Astrocyte (in vitro differentiated cells and primary cell): ENCODE measurements at regions not wholly inside any gene's neighbourhood (a gene's known extent, or its start where the extent isn't known, plus 50 kb on each side); places are given as distances from the start of the nearest gene placed in this dataset.

ENCODE experiments used
- DNase-seq: peaks from one replicate; pipeline ENCODE4 v3.0.0-alpha.2; 2010; ENCODE audit warnings: low read depth
- FAIRE-seq: peaks from 2 replicates; lab custom pipeline; 2011; peaks lifted over from hg19 to GRCh38; lab: Jason Lieb, UNC
- H2AFZ ChIP-seq: 2 replicates; pipeline ENCODE4 v1.6.0; 2012; ENCODE audit warnings: low read depth, low read length, inconsistent platforms
- H3K27ac ChIP-seq: 2 replicates; pipeline ENCODE4 v1.5.1; 2011; ENCODE audit warnings: low read depth, low read length, inconsistent platforms
- H3K27me3 ChIP-seq: 2 replicates; pipeline ENCODE4 v1.6.0; 2011; ENCODE audit warnings: low read length, inconsistent platforms; ENCODE audit not compliant: insufficient read depth
- H3K36me3 ChIP-seq: 2 replicates; pipeline ENCODE4 v1.5.1; 2011; ENCODE audit warnings: low read length, inconsistent platforms; ENCODE audit not compliant: insufficient read depth
- H3K4me1 ChIP-seq: 2 replicates; pipeline ENCODE4 v1.5.1; 2011; ENCODE audit warnings: low read length, inconsistent platforms; ENCODE audit not compliant: insufficient read depth
- H3K4me2 ChIP-seq: 2 replicates; pipeline ENCODE4 v1.6.0; 2012; ENCODE audit warnings: low read length, inconsistent platforms
- H3K4me3 ChIP-seq: 2 replicates; pipeline ENCODE4 v1.5.1; 2011; ENCODE audit warnings: low read depth, mild to moderate bottlenecking, low read length, inconsistent platforms; ENCODE audit not compliant: insufficient read depth
- H3K79me2 ChIP-seq: 2 replicates; pipeline ENCODE4 v1.6.0; 2012; ENCODE audit warnings: mild to moderate bottlenecking, low read length, inconsistent platforms; ENCODE audit not compliant: insufficient read depth
- H3K9ac ChIP-seq: 2 replicates; pipeline ENCODE4 v1.6.0; 2012; ENCODE audit warnings: mild to moderate bottlenecking, low read length, inconsistent platforms
- H3K9me3 ChIP-seq: 2 replicates; pipeline ENCODE4 v1.5.1; 2012; ENCODE audit warnings: low read depth, mild to moderate bottlenecking, low read length, inconsistent platforms; ENCODE audit not compliant: insufficient read depth
- H4K20me1 ChIP-seq: 2 replicates; pipeline ENCODE4 v1.6.0; 2012; ENCODE audit warnings: low read length, inconsistent platforms; ENCODE audit not compliant: insufficient read depth
- H3K27ac Mint-ChIP-seq: one replicate; pipeline ENCODE4 v1.8.0; 2021; ENCODE audit warnings: mild to moderate bottlenecking, mixed read lengths; ENCODE audit not compliant: unreplicated experiment
- H3K27me3 Mint-ChIP-seq: one replicate; pipeline ENCODE4 v1.8.0; 2021; ENCODE audit warnings: low read depth, mixed read lengths; ENCODE audit not compliant: unreplicated experiment
- H3K36me3 Mint-ChIP-seq: one replicate; pipeline ENCODE4 v1.8.0; 2021; ENCODE audit warnings: low read depth, mixed read lengths; ENCODE audit not compliant: unreplicated experiment
- H3K4me1 Mint-ChIP-seq: one replicate; pipeline ENCODE4 v1.8.0; 2021; ENCODE audit warnings: low read depth, mixed read lengths; ENCODE audit not compliant: unreplicated experiment
- H3K4me3 Mint-ChIP-seq: one replicate; pipeline ENCODE4 v1.8.0; 2021; ENCODE audit warnings: mild to moderate bottlenecking, moderate library complexity, mixed read lengths; ENCODE audit not compliant: unreplicated experiment
- H3K9me3 Mint-ChIP-seq: one replicate; pipeline ENCODE4 v1.8.0; 2021; ENCODE audit warnings: mild to moderate bottlenecking, mixed read lengths; ENCODE audit not compliant: unreplicated experiment
- CTCF ChIP-seq: IDR thresholded peaks from 2 replicates; pipeline ENCODE4 v1.5.1; 2011; ENCODE audit warnings: low read depth, mild to moderate bottlenecking, inconsistent platforms, low read length, moderate library complexity; ENCODE audit not compliant: insufficient read depth
- EZH2 ChIP-seq: IDR thresholded peaks from 2 replicates; pipeline ENCODE4 v1.6.1; 2012; ENCODE audit warnings: mild to moderate bottlenecking, low read length, inconsistent platforms; ENCODE audit not compliant: insufficient read depth

- Histone ChIP-seq H3K27ac (no peak overlapping the region), H3K4me2 (no peak overlapping the region), H3K9me3 (no peaks in the 10 kb centered on the region), H2AFZ (no peak overlapping the region), H3K36me3 (no peaks in the 10 kb centered on the region), H3K79me2 (no peaks in the 10 kb centered on the region), H3K27me3 (no peaks in the 10 kb centered on the region), H3K4me1 (peaks cover 35% of the 10 kb centered on the region), H4K20me1 (no peaks in the 10 kb centered on the region), H3K4me3 (no peak overlapping the region), H3K9ac (no peak overlapping the region)
- H3K9me3 Mint-ChIP-seq = no peaks in the 10 kb centered on the region
- H3K27me3 Mint-ChIP-seq = no peaks in the 10 kb centered on the region
- peaks cover 44% of the 10 kb centered on the region for H3K4me1 Mint-ChIP-seq
- no peak overlapping the region for H3K4me3 Mint-ChIP-seq
- FAIRE-seq (no peak), DNase-seq (no peak)
- TF ChIP-seq CTCF (no peak), EZH2 (no peak)
- peak overlapping the region; percentile 72 for H3K27ac Mint-ChIP-seq
- no peaks in the 10 kb centered on the region for H3K36me3 Mint-ChIP-seq
Measured at GRCh38 chr6:30824698-30825097, 59.6 kb upstream of the DDR1 start.

GRCh38 chr6:30823534-30823865, 60.8 kb upstream of the DDR1 start:
- Mint-ChIP-seq H3K4me1 (peaks cover 45% of the 10 kb centered on the region), H3K4me3 (peak overlapping the region; percentile 37), H3K9me3 (no peaks in the 10 kb centered on the region), H3K36me3 (no peaks in the 10 kb centered on the region), H3K27ac (no peak overlapping the region), H3K27me3 (no peaks in the 10 kb centered on the region)
- DNase-seq = no peak
- H3K27ac ChIP-seq = no peak overlapping the region
- FAIRE-seq = no peak
- no peak overlapping the region for H3K9ac ChIP-seq
- peaks cover 45% of the 10 kb centered on the region for H3K4me1 ChIP-seq
- no peaks in the 10 kb centered on the region for H4K20me1 ChIP-seq
- no peaks in the 10 kb centered on the region for H3K27me3 ChIP-seq
- no peaks in the 10 kb centered on the region for H3K9me3 ChIP-seq
- H3K4me3 ChIP-seq = no peak overlapping the region
- no peaks in the 10 kb centered on the region for H3K36me3 ChIP-seq
- no peaks in the 10 kb centered on the region for H3K79me2 ChIP-seq
- H2AFZ ChIP-seq = no peak overlapping the region
- no peak overlapping the region for H3K4me2 ChIP-seq
- no peak for TF ChIP-seq EZH2
- TF ChIP-seq CTCF = no peak

- Mint-ChIP-seq H3K36me3 (no peaks in the 10 kb centered on the region), H3K4me3 (no peak overlapping the region), H3K27ac (peak overlapping the region; percentile 53), H3K9me3 (no peaks in the 10 kb centered on the region), H3K4me1 (peaks cover 36% of the 10 kb centered on the region), H3K27me3 (no peaks in the 10 kb centered on the region)
- Histone ChIP-seq H3K4me3 (no peak overlapping the region), H3K9me3 (no peaks in the 10 kb centered on the region), H2AFZ (peak overlapping the region; percentile 57), H3K36me3 (no peaks in the 10 kb centered on the region), H3K4me1 (peaks cover 37% of the 10 kb centered on the region), H3K79me2 (no peaks in the 10 kb centered on the region), H3K27me3 (no peaks in the 10 kb centered on the region), H3K4me2 (no peak overlapping the region), H4K20me1 (no peaks in the 10 kb centered on the region), H3K9ac (peak overlapping the region; percentile 20), H3K27ac (no peak overlapping the region)
- FAIRE-seq (no peak), DNase-seq (no peak)
- TF ChIP-seq EZH2 (no peak), CTCF (peak; percentile 49)
Measured at GRCh38 chr6:30821862-30822784, 62.2 kb upstream of the DDR1 start.
